ENCODE measurements at regions not wholly inside any gene's neighbourhood (a gene's known extent, or its start where the extent isn't known, plus 50 kb on each side); places are given as distances from the start of the nearest gene placed in this dataset.

- peak; percentile 28 for DNase-seq (ENCODE audit: low spot score)
Measured at GRCh38 chr1:223486932-223487886, 94.0 kb downstream of the CCDC185 start.

GRCh38 chr1:223487887-223488259, 94.7 kb downstream of the CCDC185 start:
- DNase-seq (ENCODE audit: low spot score): no peak

DNA sequence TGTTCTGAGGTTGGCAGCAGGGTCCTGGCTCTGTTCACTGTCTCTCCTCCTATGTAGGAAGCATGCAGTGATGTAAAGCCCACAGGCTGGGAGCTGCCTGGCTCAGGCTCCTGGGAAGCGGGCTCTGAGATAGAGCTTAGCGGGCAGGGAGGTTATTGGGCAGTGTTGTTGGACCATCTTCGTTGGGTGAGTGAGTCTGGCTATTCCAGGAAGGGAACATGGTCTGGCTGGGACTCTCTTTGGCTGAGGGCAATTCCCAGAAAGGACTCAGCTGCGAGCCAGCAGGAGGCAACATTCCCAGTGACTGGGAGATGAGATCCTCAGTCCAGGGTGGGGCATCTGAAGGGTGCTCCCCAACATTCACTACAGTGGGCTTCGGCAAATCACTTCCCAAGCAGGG, 96.2 kb downstream of the CCDC185 start:
- DNase-seq (ENCODE audit: low spot score): peak; percentile 59

DNA sequence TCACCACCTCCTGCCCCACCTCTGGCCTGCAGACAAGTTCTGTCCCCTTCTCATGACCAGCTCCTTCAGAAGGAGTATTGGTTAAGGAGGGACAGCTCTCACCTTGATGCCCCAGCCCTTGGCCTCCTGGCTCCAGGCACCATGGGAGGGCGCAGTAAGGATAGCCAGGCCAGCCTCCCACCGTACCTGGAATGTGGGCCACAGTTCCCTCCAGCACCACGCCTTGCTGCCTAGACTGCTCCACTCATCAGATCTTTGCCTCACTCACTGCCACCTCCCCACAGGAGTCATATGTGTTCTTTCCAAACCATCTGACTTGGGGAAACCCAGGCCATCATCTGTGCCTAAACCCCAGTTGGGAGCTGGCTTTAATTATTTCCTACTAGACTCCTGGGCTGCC, 97.0 kb downstream of the CCDC185 start:
- no peak for DNase-seq (ENCODE audit: low spot score)

Measured in mesenteric fat pad (tissue), 1 donor.